Lung microvascular endothelial cell (primary cell): ENCODE measurements at regions not wholly inside any gene's neighbourhood (a gene's known extent, or its start where the extent isn't known, plus 50 kb on each side); places are given as distances from the start of the nearest gene placed in this dataset.
"Not testable (repeated sequence)": the region's sequence is repeated elsewhere in the genome, so short reads cannot be mapped to it uniquely, and the experiment has no call there.

ENCODE experiments used
- DNase-seq, 2 donors: peaks; one replicate each; pipeline versions ENCODE4 v3.0.0 to v3.0.0-alpha.2; 2010; ENCODE audit warnings: low read depth in 2 of 2

GRCh38 chr12:71300772-71301675, 138.6 kb upstream of the LGR5 start:
- DNase-seq = no peak

- no peak for DNase-seq
Measured at GRCh38 chr12:71299541-71300376, 139.8 kb upstream of the LGR5 start.

GRCh38 chr12:71297930-71298329, 140.1 kb upstream of the TSPAN8 start:
- no peak for DNase-seq

- DNase-seq = no peak
Measured at GRCh38 chr12:71295953-71296352, 138.2 kb upstream of the TSPAN8 start.

- no peak for DNase-seq
Measured at GRCh38 chr12:71291746-71292145, 133.9 kb upstream of the TSPAN8 start.

- no peak for DNase-seq
Measured at GRCh38 chr12:71283883-71284282, 126.1 kb upstream of the TSPAN8 start.

- no peak for DNase-seq
Measured at GRCh38 chr12:71282925-71283324, 125.1 kb upstream of the TSPAN8 start.

- no peak for DNase-seq
Measured at GRCh38 chr12:71282020-71282419, 124.2 kb upstream of the TSPAN8 start.

GRCh38 chr12:71281425-71281824, 123.6 kb upstream of the TSPAN8 start:
- no peak for DNase-seq

- DNase-seq = no peak
Measured at GRCh38 chr12:71277866-71278265, 120.1 kb upstream of the TSPAN8 start.

GRCh38 chr12:71276541-71276940, 118.7 kb upstream of the TSPAN8 start:
- no peak for DNase-seq

- not testable (repeated sequence) for DNase-seq
Measured at GRCh38 chr12:71270794-71271193, 113.0 kb upstream of the TSPAN8 start.

GRCh38 chr12:71270057-71270456, 112.3 kb upstream of the TSPAN8 start:
- no peak for DNase-seq

GRCh38 chr12:71269281-71269598, 111.4 kb upstream of the TSPAN8 start:
- DNase-seq = no peak

GRCh38 chr12:71268598-71269280, 110.9 kb upstream of the TSPAN8 start:
- DNase-seq = no peak

- DNase-seq = no peak
Measured at GRCh38 chr12:71266606-71267005, 108.8 kb upstream of the TSPAN8 start.

GRCh38 chr12:71265731-71266130, 107.9 kb upstream of the TSPAN8 start:
- not testable (repeated sequence) for DNase-seq

GRCh38 chr12:71262466-71262865, 104.7 kb upstream of the TSPAN8 start:
- DNase-seq = no peak

GRCh38 chr12:71252473-71252872, 94.7 kb upstream of the TSPAN8 start:
- DNase-seq = no peak

GRCh38 chr12:71250166-71250565, 92.4 kb upstream of the TSPAN8 start:
- DNase-seq = no peak

GRCh38 chr12:71243370-71243769, 85.6 kb upstream of the TSPAN8 start:
- DNase-seq = no peak

- no peak for DNase-seq
Measured at GRCh38 chr12:71242511-71242910, 84.7 kb upstream of the TSPAN8 start.
